HG02852 (cell line): ENCODE measurements at regions not wholly inside any gene's neighbourhood (a gene's known extent, or its start where the extent isn't known, plus 50 kb on each side); places are given as distances from the start of the nearest gene placed in this dataset.
"Not testable (repeated sequence)": the region's sequence is repeated elsewhere in the genome, so short reads cannot be mapped to it uniquely, and the experiment has no call there.

ENCODE experiments used
- ATAC-seq: cut with Tn5 transposase; IDR thresholded peaks from one replicate; pipeline ENCODE4 v1.9.1; 2021; ENCODE audit warnings: mild to moderate bottlenecking, moderate library complexity; ENCODE audit not compliant: unreplicated experiment

GRCh38 chr9:89670801-89671434 lies 66.1 kb downstream of the GADD45G start:
- ATAC-seq, result no peak

- ATAC-seq, result no peak
These were observed 69.8 kb downstream of the GADD45G start for GRCh38 chr9:89674667-89675057.

DNA sequence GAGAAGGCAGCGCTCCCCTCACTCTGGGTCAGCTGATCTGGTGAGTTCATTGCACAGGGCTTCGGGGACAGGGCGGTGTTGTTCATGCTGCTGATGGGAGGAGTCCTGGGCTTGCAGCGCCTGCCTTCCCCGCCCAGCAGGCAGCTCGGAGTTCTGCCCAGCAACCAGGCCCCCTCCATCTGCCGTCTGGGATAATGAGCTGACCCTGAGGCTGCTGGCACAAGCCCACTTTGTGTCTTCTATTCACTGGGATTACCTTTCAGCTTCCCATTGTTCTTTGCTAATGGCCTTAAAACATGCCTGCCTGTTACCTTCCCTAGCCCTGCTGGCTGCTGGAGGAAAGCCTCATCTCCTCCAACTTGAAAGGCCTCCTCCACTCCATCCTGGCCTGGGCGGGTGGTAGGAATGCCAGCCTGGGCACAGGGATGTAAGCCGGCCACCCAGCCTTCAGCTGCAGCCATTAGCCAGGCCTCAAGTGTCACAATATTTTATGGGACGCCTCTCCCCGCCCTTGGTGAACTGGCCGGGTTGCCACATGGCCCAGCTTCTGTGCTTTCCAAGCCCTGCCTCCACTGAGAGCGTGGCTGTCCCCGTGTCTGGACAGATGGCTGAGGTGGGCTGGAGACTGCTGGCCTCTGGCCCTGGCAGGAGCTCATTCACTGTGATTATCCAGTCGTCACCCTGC lies 70.4 kb downstream of the GADD45G start:
- no peak for ATAC-seq

- no peak for ATAC-seq
These were observed 71.5 kb downstream of the GADD45G start for GRCh38 chr9:89676281-89676680.

GRCh38 chr9:89677702-89678395 lies 73.0 kb downstream of the GADD45G start:
- no peak for ATAC-seq

DNA sequence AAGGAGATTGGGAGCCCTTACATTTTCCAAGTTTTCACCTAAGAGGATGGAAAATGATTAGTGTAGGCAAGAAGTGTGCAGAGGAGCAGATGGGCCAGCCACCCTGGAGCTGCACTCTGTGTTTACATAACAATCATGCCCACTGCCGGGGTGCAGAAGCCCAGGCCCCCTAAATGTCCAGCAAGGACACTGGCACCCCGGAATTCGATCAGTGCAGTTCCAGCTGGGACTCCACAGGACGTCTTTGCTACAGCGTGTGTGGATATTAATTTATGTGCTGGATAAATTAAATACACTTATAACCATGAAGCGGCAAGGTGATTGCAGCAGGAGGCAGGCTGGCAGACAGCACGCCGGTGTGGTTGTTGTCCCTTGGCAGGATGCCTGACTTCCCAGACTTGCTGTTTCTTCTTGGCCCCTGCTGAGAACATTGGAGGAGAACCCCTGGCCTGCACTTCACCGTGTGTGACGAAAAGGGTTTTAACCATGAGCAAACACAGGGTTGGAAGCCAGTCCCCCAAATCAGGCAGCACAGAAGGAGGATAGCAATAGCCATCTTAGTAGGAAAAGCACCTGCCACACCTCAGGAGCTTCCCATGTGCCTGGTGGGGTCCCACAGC lies 73.7 kb downstream of the GADD45G start:
- no peak for ATAC-seq

DNA sequence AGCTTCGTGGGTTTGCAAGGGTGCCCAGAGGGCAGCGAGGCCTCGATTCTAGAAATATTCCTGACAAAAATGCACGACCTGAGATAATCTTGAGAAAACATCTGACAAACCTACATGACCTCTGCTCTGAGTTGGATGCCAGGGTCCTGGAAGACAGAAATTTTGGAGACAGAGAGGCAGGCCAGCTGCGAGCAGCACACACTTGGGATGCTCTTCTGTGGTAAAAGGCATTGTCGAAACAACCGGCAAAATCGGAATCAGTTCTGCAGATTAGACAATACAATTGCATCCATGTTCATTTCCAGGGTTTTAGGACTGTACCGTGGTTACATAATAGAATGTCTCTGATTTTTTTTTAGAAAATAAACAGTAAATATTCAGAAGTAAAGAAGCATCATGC lies 74.2 kb downstream of the GADD45G start:
- ATAC-seq, result no peak

DNA sequence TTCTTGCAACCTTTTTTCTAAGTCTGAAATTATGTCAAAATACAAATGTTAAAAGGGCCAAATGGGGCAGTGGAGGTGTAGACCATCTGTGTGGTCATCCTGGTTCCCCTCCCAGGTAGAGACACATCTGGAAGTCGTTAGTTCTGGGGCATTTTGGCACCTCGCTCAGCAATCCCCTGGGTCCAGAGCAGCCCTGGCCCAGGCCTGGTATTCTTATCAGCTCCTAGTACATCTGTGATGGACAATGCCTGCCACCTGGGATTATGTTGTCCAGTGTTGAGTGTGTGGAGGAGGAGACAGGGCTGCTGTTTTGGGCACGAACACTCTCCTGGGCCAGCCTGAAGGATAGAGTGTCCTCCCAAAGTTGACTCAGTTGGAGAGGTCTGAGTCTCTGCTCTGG lies 74.8 kb downstream of the GADD45G start:
- no peak for ATAC-seq

- no peak for ATAC-seq
These were observed 76.0 kb downstream of the GADD45G start for GRCh38 chr9:89680547-89681467.

GRCh38 chr9:89681468-89681859 lies 76.7 kb downstream of the GADD45G start:
- ATAC-seq, result not testable (repeated sequence)

DNA sequence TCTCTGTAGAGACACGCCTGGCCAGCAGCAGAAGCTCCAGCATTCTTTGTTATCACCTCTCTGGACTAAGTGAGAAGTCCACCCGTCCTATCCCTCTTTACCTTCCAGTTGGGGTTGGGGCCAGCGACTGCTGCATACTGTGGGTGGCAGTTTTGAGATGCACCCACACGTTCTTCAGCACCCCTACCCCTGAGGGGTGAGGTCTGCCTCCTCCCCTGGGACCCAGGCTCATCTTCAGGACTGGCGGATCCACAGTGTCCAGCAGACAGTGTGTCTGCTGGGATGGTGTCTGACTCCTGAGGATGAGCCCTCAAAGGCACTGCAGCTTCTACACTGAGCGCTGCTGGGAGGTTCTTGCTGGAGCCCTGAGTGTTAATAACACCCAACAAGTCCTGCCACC lies 78.8 kb downstream of the GADD45G start:
- ATAC-seq, result no peak

DNA sequence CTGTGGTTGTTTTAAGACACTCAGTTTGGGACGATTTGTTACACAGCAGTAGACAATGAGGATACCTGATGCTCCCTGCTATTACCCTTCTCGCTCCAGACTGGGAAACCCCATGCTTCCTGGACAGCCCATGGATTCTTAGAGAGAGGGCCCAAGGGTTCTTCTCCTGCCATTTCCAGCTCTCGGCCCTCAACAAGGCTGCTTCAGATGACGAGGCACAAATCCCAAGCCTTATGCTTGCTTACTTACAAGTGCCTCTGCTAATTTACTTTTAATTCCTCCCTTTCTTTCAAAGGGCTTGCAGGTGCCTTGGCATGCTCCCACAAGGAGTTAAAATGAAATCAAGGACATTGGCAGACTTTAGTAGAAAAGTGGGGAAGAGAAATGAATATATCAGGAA lies 79.4 kb downstream of the GADD45G start:
- no peak for ATAC-seq

GRCh38 chr9:89684912-89685636 lies 80.3 kb downstream of the GADD45G start:
- no peak for ATAC-seq

- ATAC-seq, result no peak
These were observed 80.9 kb downstream of the GADD45G start for GRCh38 chr9:89685698-89686097.

DNA sequence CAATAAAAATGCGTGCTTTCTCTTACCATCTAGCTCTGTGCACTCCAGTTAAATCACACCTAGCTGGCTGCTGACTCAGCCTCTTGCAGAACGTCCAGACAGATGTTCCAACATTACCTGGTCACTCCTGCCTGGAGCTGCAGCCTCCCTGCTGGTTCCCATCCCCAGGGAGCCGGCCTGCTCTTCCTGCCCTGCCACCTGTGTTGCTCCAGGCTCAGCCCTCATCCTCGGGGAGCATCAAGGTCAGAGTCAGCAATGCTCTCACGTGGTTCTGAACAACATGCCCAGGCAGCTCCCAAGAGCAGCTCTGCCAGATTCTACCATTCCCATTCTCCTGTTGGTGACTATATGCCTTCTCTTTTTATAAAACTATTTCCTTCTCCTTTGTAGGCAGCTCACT lies 81.3 kb downstream of the GADD45G start:
- no peak for ATAC-seq

DNA sequence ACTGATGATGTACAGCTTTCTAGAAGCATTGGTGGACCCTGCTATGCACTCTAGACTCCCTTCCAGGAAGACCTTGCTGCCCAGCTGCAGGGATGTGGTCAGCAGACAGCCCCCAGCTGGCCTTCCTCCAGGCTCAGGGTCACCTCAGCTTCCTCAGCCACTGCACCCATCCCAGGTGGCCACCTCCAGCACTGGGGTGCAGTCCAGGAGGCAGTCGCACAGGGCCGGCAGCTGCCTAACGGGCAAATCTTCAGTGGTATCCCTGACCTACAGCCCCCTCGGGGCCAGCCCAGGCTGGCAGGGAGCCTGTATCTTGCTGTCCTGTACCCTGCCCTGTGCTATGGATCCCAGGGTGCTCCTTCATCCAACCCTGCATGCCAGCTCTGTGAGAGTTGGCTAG lies 81.8 kb downstream of the GADD45G start:
- no peak for ATAC-seq

DNA sequence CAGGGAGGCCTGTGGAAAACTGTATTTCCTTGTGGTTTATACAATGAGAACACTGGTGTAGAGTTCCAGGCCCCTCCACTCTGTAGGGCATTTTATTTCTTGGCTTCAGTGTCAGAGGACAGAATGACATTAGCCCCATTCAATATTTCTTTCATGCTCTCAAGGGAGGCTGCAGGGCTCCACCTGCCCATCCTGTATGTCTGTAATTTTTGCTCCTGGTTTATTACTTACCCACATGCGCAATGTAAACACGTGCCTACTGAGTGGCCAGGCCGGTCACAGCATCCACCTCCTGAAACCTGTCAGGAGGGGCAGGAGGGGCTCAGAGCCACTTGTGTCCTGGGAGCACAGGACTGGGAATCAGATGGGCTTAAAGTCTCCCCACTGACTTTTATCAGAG lies 82.4 kb downstream of the GADD45G start:
- no peak for ATAC-seq

DNA sequence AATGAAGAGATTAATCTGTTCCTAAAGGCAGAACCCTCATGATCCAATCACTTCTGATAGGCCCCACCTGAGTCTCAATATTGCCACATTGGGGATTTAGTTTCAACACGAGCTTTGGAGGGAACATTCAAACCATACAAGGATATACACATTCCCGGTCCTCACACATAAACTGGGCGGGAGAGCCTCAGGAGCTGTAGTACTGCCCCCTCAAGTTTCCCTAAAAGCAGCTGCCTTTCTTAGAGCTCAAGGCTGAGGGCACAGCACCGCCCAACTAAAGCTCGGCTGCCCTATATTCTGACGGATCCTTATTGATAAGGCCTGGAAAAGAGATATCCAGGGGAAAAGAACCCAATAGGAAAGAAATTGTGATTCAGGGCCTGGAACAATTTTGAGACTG lies 83.0 kb downstream of the GADD45G start:
- ATAC-seq, result no peak

DNA sequence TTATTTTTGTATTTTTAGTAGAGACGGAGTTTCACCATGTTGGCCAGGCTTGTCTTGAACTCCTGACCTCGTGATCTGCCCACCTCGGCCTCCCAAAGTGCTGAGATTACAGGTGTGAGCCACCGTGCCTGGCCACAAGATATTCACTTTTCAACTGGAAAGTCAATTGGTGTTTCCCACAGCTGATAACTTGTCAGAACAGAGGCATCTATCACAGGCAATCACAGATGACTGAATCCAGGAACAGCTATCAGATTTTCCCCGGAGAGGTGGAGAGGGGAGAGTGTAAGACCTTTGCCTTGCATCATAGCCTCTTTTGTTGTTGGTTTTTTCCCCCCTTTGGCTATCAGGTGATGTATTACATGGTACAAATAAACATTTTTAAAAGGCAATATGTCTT lies 84.5 kb downstream of the GADD45G start:
- not testable (repeated sequence) for ATAC-seq

- peak; percentile 98 for ATAC-seq
These were observed 85.6 kb downstream of the GADD45G start for GRCh38 chr9:89690334-89690912.
